ENCODE measurements at regions not wholly inside any gene's neighbourhood (a gene's known extent, or its start where the extent isn't known, plus 50 kb on each side); places are given as distances from the start of the nearest gene placed in this dataset.
"Not testable (repeated sequence)": the region's sequence is repeated elsewhere in the genome, so short reads cannot be mapped to it uniquely, and the experiment has no call there.

DNA sequence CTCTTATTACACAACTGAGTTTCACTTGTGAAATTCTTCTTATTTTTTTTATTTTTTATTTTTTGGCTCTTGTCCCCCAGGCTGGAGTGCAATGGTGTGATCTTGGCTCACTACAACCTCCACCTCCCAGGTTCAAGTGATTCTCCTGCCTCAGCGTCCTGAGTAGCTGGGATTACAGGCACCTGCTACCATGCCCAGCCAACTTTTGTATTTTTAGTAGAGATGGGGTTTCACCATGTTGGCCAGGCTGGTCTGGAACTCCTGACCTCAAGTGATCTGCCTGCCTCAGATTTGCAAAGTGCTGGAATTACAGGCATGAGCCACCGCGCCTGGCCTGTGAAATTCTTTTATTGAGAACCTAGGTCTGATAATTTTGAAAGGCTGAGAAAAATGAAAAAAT is 688.3 kb upstream of the CA10 start:
- TF ChIP-seq, protein P1, sequence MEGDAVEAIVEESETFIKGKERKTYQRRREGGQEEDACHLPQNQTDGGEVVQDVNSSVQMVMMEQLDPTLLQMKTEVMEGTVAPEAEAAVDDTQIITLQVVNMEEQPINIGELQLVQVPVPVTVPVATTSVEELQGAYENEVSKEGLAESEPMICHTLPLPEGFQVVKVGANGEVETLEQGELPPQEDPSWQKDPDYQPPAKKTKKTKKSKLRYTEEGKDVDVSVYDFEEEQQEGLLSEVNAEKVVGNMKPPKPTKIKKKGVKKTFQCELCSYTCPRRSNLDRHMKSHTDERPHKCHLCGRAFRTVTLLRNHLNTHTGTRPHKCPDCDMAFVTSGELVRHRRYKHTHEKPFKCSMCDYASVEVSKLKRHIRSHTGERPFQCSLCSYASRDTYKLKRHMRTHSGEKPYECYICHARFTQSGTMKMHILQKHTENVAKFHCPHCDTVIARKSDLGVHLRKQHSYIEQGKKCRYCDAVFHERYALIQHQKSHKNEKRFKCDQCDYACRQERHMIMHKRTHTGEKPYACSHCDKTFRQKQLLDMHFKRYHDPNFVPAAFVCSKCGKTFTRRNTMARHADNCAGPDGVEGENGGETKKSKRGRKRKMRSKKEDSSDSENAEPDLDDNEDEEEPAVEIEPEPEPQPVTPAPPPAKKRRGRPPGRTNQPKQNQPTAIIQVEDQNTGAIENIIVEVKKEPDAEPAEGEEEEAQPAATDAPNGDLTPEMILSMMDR (IDR thresholded peaks at IDR 0.05), result not testable (repeated sequence)
- TF ChIP-seq RFX5 (IDR thresholded peaks at IDR 0.05; ENCODE audit: low read length); RAD21 (IDR thresholded peaks at IDR 0.05; ENCODE audit: low read length); FOXJ3 (CRISPR knock-in tag; IDR thresholded peaks at IDR 0.05); EP300 (IDR thresholded peaks at IDR 0.05; ENCODE audit: borderline replicate concordance in 1 of 2, low read depth in 1 of 2, low read length in 1 of 2); EZH2phosphoT487 (IDR thresholded peaks at IDR 0.05; ENCODE audit: borderline replicate concordance, low read depth): not testable (repeated sequence)
- TF ChIP-seq, protein P2, sequence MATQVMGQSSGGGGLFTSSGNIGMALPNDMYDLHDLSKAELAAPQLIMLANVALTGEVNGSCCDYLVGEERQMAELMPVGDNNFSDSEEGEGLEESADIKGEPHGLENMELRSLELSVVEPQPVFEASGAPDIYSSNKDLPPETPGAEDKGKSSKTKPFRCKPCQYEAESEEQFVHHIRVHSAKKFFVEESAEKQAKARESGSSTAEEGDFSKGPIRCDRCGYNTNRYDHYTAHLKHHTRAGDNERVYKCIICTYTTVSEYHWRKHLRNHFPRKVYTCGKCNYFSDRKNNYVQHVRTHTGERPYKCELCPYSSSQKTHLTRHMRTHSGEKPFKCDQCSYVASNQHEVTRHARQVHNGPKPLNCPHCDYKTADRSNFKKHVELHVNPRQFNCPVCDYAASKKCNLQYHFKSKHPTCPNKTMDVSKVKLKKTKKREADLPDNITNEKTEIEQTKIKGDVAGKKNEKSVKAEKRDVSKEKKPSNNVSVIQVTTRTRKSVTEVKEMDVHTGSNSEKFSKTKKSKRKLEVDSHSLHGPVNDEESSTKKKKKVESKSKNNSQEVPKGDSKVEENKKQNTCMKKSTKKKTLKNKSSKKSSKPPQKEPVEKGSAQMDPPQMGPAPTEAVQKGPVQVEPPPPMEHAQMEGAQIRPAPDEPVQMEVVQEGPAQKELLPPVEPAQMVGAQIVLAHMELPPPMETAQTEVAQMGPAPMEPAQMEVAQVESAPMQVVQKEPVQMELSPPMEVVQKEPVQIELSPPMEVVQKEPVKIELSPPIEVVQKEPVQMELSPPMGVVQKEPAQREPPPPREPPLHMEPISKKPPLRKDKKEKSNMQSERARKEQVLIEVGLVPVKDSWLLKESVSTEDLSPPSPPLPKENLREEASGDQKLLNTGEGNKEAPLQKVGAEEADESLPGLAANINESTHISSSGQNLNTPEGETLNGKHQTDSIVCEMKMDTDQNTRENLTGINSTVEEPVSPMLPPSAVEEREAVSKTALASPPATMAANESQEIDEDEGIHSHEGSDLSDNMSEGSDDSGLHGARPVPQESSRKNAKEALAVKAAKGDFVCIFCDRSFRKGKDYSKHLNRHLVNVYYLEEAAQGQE (IDR thresholded peaks at IDR 0.05; ENCODE audit: low read depth, low read length), result not testable (repeated sequence)
- TF ChIP-seq, protein P3, sequence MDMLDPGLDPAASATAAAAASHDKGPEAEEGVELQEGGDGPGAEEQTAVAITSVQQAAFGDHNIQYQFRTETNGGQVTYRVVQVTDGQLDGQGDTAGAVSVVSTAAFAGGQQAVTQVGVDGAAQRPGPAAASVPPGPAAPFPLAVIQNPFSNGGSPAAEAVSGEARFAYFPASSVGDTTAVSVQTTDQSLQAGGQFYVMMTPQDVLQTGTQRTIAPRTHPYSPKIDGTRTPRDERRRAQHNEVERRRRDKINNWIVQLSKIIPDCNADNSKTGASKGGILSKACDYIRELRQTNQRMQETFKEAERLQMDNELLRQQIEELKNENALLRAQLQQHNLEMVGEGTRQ (IDR thresholded peaks at IDR 0.05; ENCODE audit: borderline replicate concordance, low read depth, low read length), result not testable (repeated sequence)
- TF ChIP-seq, protein P4, sequence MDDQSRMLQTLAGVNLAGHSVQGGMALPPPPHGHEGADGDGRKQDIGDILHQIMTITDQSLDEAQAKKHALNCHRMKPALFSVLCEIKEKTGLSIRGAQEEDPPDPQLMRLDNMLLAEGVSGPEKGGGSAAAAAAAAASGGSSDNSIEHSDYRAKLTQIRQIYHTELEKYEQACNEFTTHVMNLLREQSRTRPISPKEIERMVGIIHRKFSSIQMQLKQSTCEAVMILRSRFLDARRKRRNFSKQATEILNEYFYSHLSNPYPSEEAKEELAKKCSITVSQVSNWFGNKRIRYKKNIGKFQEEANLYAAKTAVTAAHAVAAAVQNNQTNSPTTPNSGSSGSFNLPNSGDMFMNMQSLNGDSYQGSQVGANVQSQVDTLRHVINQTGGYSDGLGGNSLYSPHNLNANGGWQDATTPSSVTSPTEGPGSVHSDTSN (IDR thresholded peaks at IDR 0.05), result not testable (repeated sequence)
